Gastrocnemius medialis (tissue), 4 donors: ENCODE measurements at regions not wholly inside any gene's neighbourhood (a gene's known extent, or its start where the extent isn't known, plus 50 kb on each side); places are given as distances from the start of the nearest gene placed in this dataset.

Source experiments
- POLR2A ChIP-seq, 2 donors: fragments of 450-650 bp; IDR thresholded peaks; one replicate each; pipeline ENCODE4 v1.6.1; 2017; ENCODE audit warnings: antibody characterized with exemption in 2 of 2, mild to moderate bottlenecking in 2 of 2, moderate library complexity in 2 of 2
- TF ChIP-seq, protein P1 (sequence below), 5 experiments: fragments of 450-650 bp in 3 of 5; fragments of 200-600 bp in 2 of 5; sonication (generic) in 2 of 5; IDR thresholded peaks in 4 of 5; conservative IDR thresholded peaks in 1 of 5; 1 replicate in 4 of 5; 2 replicates in 1 of 5; pipeline ENCODE4 v1.5.1; 2016 to 2019; ENCODE audit warnings: antibody characterized with exemption in 5 of 5, mild to moderate bottlenecking in 3 of 5, moderate library complexity in 3 of 5

GRCh38 chr7:24102988-24103387 lies 181.0 kb upstream of the NPY start:
- no peak for TF ChIP-seq POLR2A (IDR thresholded peaks at IDR 0.05)
- TF ChIP-seq, protein P1, sequence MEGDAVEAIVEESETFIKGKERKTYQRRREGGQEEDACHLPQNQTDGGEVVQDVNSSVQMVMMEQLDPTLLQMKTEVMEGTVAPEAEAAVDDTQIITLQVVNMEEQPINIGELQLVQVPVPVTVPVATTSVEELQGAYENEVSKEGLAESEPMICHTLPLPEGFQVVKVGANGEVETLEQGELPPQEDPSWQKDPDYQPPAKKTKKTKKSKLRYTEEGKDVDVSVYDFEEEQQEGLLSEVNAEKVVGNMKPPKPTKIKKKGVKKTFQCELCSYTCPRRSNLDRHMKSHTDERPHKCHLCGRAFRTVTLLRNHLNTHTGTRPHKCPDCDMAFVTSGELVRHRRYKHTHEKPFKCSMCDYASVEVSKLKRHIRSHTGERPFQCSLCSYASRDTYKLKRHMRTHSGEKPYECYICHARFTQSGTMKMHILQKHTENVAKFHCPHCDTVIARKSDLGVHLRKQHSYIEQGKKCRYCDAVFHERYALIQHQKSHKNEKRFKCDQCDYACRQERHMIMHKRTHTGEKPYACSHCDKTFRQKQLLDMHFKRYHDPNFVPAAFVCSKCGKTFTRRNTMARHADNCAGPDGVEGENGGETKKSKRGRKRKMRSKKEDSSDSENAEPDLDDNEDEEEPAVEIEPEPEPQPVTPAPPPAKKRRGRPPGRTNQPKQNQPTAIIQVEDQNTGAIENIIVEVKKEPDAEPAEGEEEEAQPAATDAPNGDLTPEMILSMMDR (IDR thresholded peaks at IDR 0.05 in 4 of 5, conservative IDR thresholded peaks at IDR 0.05 in 1 of 5), result no peak
